Loucy (cell line): ENCODE measurements at regions not wholly inside any gene's neighbourhood (a gene's known extent, or its start where the extent isn't known, plus 50 kb on each side); places are given as distances from the start of the nearest gene placed in this dataset.

ENCODE experiments used
- EZH2phosphoT487 ChIP-seq: fragments of 200-600 bp; IDR thresholded peaks from 2 replicates; pipeline ENCODE4 v1.6.1; 2018; ENCODE audit warnings: antibody characterized with exemption, mild to moderate bottlenecking, moderate library complexity, borderline replicate concordance
- TF ChIP-seq, protein P1 (sequence below): fragments of 200-600 bp; sonication (generic); conservative IDR thresholded peaks from 2 replicates; pipeline ENCODE4 v1.5.1; 2014; ENCODE audit warnings: mild to moderate bottlenecking, antibody characterized with exemption, low read length

DNA sequence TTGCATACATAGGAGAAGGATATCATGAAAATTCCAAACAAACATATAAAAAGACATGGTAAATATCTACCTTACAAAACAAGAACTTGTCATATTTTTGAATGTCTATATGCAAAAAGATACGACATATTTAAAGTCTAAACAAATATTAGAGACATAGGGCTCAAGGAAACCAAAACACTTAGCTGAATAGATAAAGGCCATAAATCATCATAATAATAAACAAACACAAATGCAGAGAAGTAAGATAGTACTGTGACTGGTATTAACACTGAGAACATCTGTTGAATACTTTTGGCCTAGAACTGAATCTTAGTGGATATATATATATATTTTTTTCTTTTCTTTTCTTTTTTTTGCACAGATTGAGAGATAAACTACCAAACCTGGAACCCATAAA is 435.8 kb downstream of the KCNJ18 start:
- TF ChIP-seq, protein P1, sequence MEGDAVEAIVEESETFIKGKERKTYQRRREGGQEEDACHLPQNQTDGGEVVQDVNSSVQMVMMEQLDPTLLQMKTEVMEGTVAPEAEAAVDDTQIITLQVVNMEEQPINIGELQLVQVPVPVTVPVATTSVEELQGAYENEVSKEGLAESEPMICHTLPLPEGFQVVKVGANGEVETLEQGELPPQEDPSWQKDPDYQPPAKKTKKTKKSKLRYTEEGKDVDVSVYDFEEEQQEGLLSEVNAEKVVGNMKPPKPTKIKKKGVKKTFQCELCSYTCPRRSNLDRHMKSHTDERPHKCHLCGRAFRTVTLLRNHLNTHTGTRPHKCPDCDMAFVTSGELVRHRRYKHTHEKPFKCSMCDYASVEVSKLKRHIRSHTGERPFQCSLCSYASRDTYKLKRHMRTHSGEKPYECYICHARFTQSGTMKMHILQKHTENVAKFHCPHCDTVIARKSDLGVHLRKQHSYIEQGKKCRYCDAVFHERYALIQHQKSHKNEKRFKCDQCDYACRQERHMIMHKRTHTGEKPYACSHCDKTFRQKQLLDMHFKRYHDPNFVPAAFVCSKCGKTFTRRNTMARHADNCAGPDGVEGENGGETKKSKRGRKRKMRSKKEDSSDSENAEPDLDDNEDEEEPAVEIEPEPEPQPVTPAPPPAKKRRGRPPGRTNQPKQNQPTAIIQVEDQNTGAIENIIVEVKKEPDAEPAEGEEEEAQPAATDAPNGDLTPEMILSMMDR, result no peak
- no peak for TF ChIP-seq EZH2phosphoT487
